ENCODE measurements at regions not wholly inside any gene's neighbourhood (a gene's known extent, or its start where the extent isn't known, plus 50 kb on each side); places are given as distances from the start of the nearest gene placed in this dataset.

- in situ Hi-C loops (cut with HindIII; ENCODE audit: low pct_unique_long_range_greater_than_20kb, low sequenced_read_pairs), result no loop called here
- intact Hi-C loops (cut with micrococcal nuclease; ENCODE audit: unreplicated experiment), result no loop called here
- no peaks in the 10 kb centered on the region for H3K4me1 ChIP-seq (ENCODE audit: control insufficient read depth, insufficient read depth, low read length)
- DNase-seq (ENCODE audit: low read depth, low spot score), result no peak
- H3K27me3 ChIP-seq (ENCODE audit: control insufficient read depth, insufficient read depth, low read length), result no peaks in the 10 kb centered on the region
- no peaks in the 10 kb centered on the region for H3K9me3 ChIP-seq (ENCODE audit: control insufficient read depth, insufficient read depth, low read depth, low read length)
- no peaks in the 10 kb centered on the region for H3K36me3 ChIP-seq (ENCODE audit: control insufficient read depth, insufficient read depth, low read length)
- CTCF ChIA-PET, result no interaction called here
- H3K27ac ChIP-seq (ENCODE audit: low read length), result no peak overlapping the region
- BruUV-seq (replicated peaks), result no TSS peak
- no peak for ATAC-seq
- H3K4me3 ChIP-seq (ENCODE audit: low read depth in 2 of 2, low read length in 2 of 2), result no peak overlapping the region
- POLR2A ChIA-PET, result no interaction called here
- TF ChIP-seq POLR2AphosphoS5 (IDR thresholded peaks at IDR 0.05; ENCODE audit: low read depth, low read length) (no peak), REST (IDR thresholded peaks at IDR 0.05; ENCODE audit: insufficient read depth in 1 of 2, low read depth in 2 of 2, low read length in 1 of 2) (no peak), TCF7L2 (IDR thresholded peaks at IDR 0.05; ENCODE audit: low read depth, low read length) (no peak), CTCF (IDR thresholded peaks at IDR 0.05) (no peak), SIN3A (IDR thresholded peaks at IDR 0.05; ENCODE audit: borderline replicate concordance, insufficient read depth, low read depth, low read length) (no peak)
These were observed 346.4 kb upstream of the AJAP1 start for GRCh38 chr1:4307911-4308545.

GRCh38 chr1:4308806-4309205 lies 345.6 kb upstream of the AJAP1 start:
- no TSS peak for BruUV-seq (replicated peaks)
- in situ Hi-C loops (cut with HindIII; ENCODE audit: low pct_unique_long_range_greater_than_20kb, low sequenced_read_pairs) (no loop called here), intact Hi-C loops (cut with micrococcal nuclease; ENCODE audit: unreplicated experiment) (no loop called here)
- H3K36me3 ChIP-seq (ENCODE audit: control insufficient read depth, insufficient read depth, low read length), result no peaks in the 10 kb centered on the region
- H3K27me3 ChIP-seq (ENCODE audit: control insufficient read depth, insufficient read depth, low read length), result no peaks in the 10 kb centered on the region
- no peak overlapping the region for H3K27ac ChIP-seq (ENCODE audit: low read length)
- no peaks in the 10 kb centered on the region for H3K9me3 ChIP-seq (ENCODE audit: control insufficient read depth, insufficient read depth, low read depth, low read length)
- TF ChIP-seq POLR2AphosphoS5 (IDR thresholded peaks at IDR 0.05; ENCODE audit: low read depth, low read length), result no peak
- TF ChIP-seq CTCF (IDR thresholded peaks at IDR 0.05), result no peak
- TF ChIP-seq TCF7L2 (IDR thresholded peaks at IDR 0.05; ENCODE audit: low read depth, low read length), result no peak
- no peak for TF ChIP-seq REST (IDR thresholded peaks at IDR 0.05; ENCODE audit: insufficient read depth in 1 of 2, low read depth in 2 of 2, low read length in 1 of 2)
- TF ChIP-seq SIN3A (IDR thresholded peaks at IDR 0.05; ENCODE audit: borderline replicate concordance, insufficient read depth, low read depth, low read length), result no peak
- H3K4me1 ChIP-seq (ENCODE audit: control insufficient read depth, insufficient read depth, low read length), result no peaks in the 10 kb centered on the region
- no peak overlapping the region for H3K4me3 ChIP-seq (ENCODE audit: low read depth in 2 of 2, low read length in 2 of 2)
- DNase-seq (ENCODE audit: low read depth, low spot score) (no peak), ATAC-seq (no peak)
- CTCF ChIA-PET, result no interaction called here
- POLR2A ChIA-PET, result no interaction called here

Data from Panc1 (cell line).